ENCODE measurements at regions not wholly inside any gene's neighbourhood (a gene's known extent, or its start where the extent isn't known, plus 50 kb on each side); places are given as distances from the start of the nearest gene placed in this dataset.

- DNase-seq: no peak
- intact Hi-C loops (cut with DNase I): no loop called here
- no peaks in the 10 kb centered on the region for H3K9me3 ChIP-seq
- no peaks in the 10 kb centered on the region for H3K36me3 ChIP-seq
- no peak overlapping the region for H3K27ac ChIP-seq
- no peak overlapping the region for H3K9ac ChIP-seq (ENCODE audit: low read depth in 2 of 2, low read length in 2 of 2)
- no peak for TF ChIP-seq CTCF (IDR thresholded peaks at IDR 0.05)
- H3K4me3 ChIP-seq: no peak overlapping the region
- no peaks in the 10 kb centered on the region for H3K4me1 ChIP-seq
- H3K27me3 ChIP-seq: no peaks in the 10 kb centered on the region
These were observed 120.8 kb upstream of the TMEM18 start for GRCh38 chr2:797993-798392.

GRCh38 chr2:797556-797955 is 120.3 kb upstream of the TMEM18 start:
- H3K4me3 ChIP-seq: no peak overlapping the region
- H3K4me1 ChIP-seq: no peaks in the 10 kb centered on the region
- H3K9ac ChIP-seq (ENCODE audit: low read depth in 2 of 2, low read length in 2 of 2): no peak overlapping the region
- DNase-seq: no peak
- intact Hi-C loops (cut with DNase I): no loop called here
- H3K9me3 ChIP-seq: no peaks in the 10 kb centered on the region
- no peaks in the 10 kb centered on the region for H3K27me3 ChIP-seq
- TF ChIP-seq CTCF (IDR thresholded peaks at IDR 0.05): no peak
- H3K36me3 ChIP-seq: no peaks in the 10 kb centered on the region
- H3K27ac ChIP-seq: no peak overlapping the region

GRCh38 chr2:796141-796985 is 119.2 kb upstream of the TMEM18 start:
- intact Hi-C loops (cut with DNase I): no loop called here

GRCh38 chr2:795531-796041 is 118.4 kb upstream of the TMEM18 start:
- Histone ChIP-seq H3K4me1 (no peaks in the 10 kb centered on the region), H3K9me3 (no peaks in the 10 kb centered on the region), H3K36me3 (no peaks in the 10 kb centered on the region), H3K4me3 (no peak overlapping the region), H3K27me3 (no peaks in the 10 kb centered on the region), H3K9ac (ENCODE audit: low read depth in 2 of 2, low read length in 2 of 2) (no peak overlapping the region), H3K27ac (no peak overlapping the region)
- TF ChIP-seq CTCF (IDR thresholded peaks at IDR 0.05): no peak
- DNase-seq: no peak
- intact Hi-C loops (cut with DNase I): no loop called here

More at GRCh38 chr2:796141-796985, 119.2 kb upstream of the TMEM18 start:
- no peak overlapping the region for H3K4me3 ChIP-seq
- no peaks in the 10 kb centered on the region for H3K27me3 ChIP-seq
- no peak for DNase-seq
- H3K9me3 ChIP-seq: no peaks in the 10 kb centered on the region
- H3K4me1 ChIP-seq: no peaks in the 10 kb centered on the region
- H3K27ac ChIP-seq: no peak overlapping the region
- TF ChIP-seq CTCF (IDR thresholded peaks at IDR 0.05): no peak
- H3K9ac ChIP-seq (ENCODE audit: low read depth in 2 of 2, low read length in 2 of 2): no peak overlapping the region
- H3K36me3 ChIP-seq: no peaks in the 10 kb centered on the region

GRCh38 chr2:794554-795241 is 117.5 kb upstream of the TMEM18 start:
- no peak overlapping the region for H3K9ac ChIP-seq (ENCODE audit: low read depth in 2 of 2, low read length in 2 of 2)
- no peak for TF ChIP-seq CTCF (IDR thresholded peaks at IDR 0.05)

More at GRCh38 chr2:794554-795241, 117.5 kb upstream of the TMEM18 start:
- Histone ChIP-seq H3K4me3 (no peak overlapping the region), H3K4me1 (no peaks in the 10 kb centered on the region), H3K27me3 (no peaks in the 10 kb centered on the region), H3K9me3 (no peaks in the 10 kb centered on the region), H3K36me3 (no peaks in the 10 kb centered on the region), H3K27ac (no peak overlapping the region)
- intact Hi-C loops (cut with DNase I): no loop called here
- no peak for DNase-seq
